PFSK-1 (cell line): ENCODE measurements at regions not wholly inside any gene's neighbourhood (a gene's known extent, or its start where the extent isn't known, plus 50 kb on each side); places are given as distances from the start of the nearest gene placed in this dataset.

ENCODE experiments used
- FOXP2 ChIP-seq: optimal IDR thresholded peaks from 2 replicates; pipeline ENCODE3; 2011; ENCODE audit warnings: borderline replicate concordance, control low read depth, inconsistent platforms; ENCODE audit not compliant: insufficient read depth; ENCODE audit errors: extremely low read length, extremely low read depth
- TAF1 ChIP-seq: IDR thresholded peaks from 2 replicates; pipeline ENCODE4 v1.6.1; 2012; ENCODE audit warnings: low read length, control low read depth, borderline replicate concordance; ENCODE audit not compliant: insufficient read depth

GRCh38 chr2:2919026-2919425 lies 458.6 kb downstream of the EIPR1 start:
- no peak for TF ChIP-seq FOXP2
- no peak for TF ChIP-seq TAF1
